HPDE6-E6E7 (cell line): ENCODE measurements at regions not wholly inside any gene's neighbourhood (a gene's known extent, or its start where the extent isn't known, plus 50 kb on each side); places are given as distances from the start of the nearest gene placed in this dataset.

Source experiments
- DNase-seq: peaks from one replicate; pipeline ENCODE4 v3.0.0; 2011; ENCODE audit warnings: missing footprints; ENCODE audit errors: extremely low spot score

- DNase-seq, result no peak
These were observed 109.9 kb upstream of the CLMP start for GRCh38 chr11:123304828-123305466.

DNA sequence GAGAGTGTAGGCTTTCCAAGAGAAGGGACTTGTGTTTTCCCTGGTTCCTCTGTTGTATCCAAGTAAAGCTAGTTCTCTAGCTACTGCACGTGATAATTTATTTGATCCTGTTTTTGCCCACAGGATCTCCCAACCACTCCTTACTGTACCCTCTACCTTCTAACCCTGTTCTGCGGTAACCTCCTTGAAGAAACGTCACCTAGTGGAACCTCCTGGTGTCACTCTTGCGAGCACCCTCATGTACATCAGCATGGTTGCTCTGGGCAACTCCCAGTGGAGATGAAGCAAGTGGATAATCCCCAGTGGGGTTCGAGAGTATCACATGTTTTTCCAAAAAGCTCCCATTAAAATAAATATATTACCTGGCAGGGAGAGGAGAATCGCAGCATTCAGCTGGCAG, 108.9 kb upstream of the CLMP start:
- DNase-seq, result no peak

- no peak for DNase-seq
These were observed 107.7 kb upstream of the CLMP start for GRCh38 chr11:123302751-123303195.

DNA sequence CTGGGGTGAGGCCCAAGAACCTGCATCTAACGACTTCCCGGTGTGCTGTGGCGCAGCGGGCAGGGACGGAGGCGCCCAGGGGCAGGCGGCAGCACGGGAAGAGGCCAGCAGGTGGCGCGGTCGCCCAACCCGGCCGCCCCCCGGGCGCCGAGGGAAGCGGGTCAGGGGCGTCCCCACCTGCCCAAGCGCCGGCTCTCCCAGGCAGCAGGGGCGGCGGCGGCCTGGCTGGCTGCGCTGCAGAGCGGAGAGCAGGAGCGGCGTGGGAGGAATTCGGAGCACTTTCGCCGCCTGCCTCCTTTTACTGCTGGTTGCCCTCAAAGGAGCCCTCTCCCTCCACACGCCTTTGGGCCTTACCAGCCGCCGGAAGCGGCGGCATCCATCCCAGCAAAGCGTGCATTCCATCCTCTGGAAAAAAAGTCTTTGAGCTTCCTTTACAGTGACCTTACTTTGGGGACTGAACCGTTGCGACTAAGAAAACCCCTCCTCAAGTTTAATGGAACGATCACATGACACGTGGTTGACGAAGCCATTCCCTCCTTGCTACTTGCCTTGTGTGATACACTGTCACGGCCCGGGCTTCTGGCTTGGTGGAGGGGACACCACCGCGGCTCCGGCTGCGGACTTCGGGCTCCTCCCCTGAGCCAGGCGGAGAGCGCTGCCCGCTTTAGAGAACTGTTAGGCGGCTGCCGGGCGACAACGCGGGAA, 106.8 kb upstream of the CLMP start:
- DNase-seq, result peak; percentile 52

- no peak for DNase-seq
These were observed 106.1 kb upstream of the CLMP start for GRCh38 chr11:123301013-123301591.

DNA sequence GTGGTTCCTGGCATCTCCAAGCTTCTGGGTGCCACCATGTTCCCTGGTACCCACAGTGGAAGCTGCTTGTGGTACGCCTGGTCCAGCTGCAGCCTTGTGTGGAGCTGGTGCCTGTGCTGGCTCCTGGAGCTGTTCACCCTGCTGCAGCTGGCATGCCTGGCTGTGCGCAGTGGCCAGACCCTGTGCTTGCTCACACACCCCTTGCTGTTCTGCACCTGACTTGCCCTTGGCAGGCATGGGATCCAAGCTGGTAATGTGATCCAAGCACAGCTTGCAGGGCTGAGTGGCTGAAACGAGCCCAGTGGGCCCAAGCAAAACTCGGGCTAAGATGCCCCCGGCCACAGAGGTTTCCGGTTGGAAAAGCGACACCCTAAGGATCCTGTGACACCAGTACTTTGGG, 104.7 kb upstream of the CLMP start:
- DNase-seq, result no peak

- no peak for DNase-seq
These were observed 103.7 kb upstream of the CLMP start for GRCh38 chr11:123298488-123299447.

GRCh38 chr11:123292647-123293046, 97.6 kb upstream of the CLMP start:
- DNase-seq, result no peak

DNA sequence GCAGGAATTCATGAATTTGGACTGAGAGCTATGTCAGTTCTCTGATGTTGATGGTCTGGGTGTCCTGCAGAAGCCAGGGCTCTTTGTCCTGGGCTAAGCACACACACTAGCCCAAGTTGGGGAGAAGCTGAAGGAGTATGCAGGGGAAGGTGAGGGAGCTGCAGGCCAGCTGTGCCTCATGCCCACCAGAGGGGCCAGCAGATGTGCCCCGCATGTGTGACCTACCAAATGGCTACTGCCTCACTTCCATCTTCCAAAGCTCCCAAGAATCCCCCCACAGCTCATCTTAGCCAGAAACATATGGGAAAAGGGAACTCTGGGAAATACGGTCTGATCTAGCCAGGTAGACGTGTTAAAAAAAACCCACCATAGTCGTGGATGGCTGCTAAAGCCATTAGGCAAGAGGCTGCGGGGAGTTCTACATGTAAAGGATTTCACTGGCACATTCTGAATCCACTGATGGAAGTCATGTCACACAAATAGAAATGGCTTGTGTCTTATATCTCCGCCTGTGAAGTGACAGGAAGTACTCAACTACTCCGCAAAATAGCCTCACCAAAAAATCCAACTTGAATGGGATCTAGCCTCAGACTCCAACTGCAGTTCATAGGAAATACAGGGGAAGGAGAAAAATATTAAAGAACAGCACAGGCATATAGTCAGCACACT, 96.3 kb upstream of the CLMP start:
- DNase-seq, result no peak

DNA sequence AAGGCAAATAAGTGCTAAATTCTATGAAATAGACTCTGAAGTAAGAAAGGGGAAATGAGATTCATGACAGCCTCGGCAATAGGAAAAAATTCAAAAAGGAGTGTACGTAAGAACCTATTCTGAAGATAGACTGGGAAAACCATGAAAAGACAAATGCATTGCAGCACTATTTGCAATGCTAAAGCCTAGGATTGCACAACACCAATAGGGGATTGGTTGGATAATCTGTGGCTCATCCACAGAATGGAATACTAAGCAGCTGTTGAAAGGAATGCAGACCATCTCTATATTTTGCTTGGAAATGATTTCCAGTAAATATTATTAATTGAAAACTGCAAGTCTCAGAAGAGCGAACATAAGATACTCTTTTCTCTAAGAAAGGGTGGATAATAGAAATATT, 91.7 kb upstream of the CLMP start:
- DNase-seq, result no peak

DNA sequence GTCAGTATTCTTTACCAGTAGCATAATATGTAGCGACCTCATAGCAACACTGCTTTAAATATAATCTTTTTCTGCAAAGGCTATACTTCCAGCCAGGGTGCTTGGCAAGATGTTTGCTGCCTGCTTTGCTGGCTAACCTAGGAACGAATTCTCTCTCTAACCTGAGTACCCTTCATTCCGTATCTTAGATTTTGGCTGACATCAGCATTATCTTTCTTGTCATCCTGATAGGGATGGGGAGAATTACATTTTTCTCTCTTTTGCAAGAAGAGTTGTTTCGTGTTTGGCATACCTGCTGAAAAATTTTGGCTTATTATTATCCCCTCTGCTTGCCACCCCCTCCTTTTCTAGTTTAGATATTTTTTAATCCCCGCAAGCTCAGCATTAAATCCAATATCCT, 91.2 kb upstream of the CLMP start:
- DNase-seq, result no peak

DNA sequence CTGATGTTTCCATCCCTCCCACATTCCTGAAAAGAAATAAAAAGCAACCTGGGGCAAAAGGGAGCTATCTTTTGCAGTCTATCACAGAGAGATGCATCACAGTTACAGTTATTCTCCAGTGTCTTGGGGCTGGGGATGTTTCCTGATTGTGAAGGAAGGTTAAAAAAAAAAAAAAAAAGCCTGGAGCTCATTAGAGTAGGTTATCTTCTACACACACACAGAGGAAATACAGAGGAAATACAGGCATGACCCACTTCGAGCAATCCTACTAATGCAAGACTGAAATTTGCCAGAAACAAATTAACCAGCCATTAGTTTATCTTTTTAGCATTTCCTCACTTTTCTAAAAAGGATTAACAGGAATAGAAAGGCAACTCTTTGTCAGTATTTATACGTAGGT, 89.4 kb upstream of the CLMP start:
- no peak for DNase-seq

GRCh38 chr11:123282597-123282996, 87.5 kb upstream of the CLMP start:
- DNase-seq, result no peak

GRCh38 chr11:123273616-123274015, 78.6 kb upstream of the CLMP start:
- no peak for DNase-seq

- peak; percentile 49 for DNase-seq
These were observed 77.5 kb upstream of the CLMP start for GRCh38 chr11:123272565-123272964.

DNA sequence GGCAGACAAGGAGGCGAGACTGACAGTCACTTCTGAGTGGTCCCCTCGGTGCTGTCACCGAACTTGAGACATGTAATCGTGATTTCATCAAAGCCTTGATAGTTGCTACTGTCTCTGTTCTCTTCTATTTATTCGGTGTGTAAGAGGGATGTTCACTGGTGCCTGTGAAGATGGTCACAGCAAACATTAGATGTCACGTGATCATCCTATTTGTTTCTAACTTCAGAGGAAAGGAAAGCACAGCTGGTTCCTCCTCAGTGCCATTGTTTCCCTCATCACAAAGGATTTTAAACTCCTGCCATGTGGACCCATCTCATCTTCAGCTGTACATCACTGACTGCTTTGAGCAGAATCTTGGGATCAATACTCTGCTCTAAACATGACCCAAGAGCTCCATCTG, 73.1 kb upstream of the CLMP start:
- no peak for DNase-seq

- DNase-seq, result no peak
These were observed 70.9 kb upstream of the CLMP start for GRCh38 chr11:123265951-123266350.

DNA sequence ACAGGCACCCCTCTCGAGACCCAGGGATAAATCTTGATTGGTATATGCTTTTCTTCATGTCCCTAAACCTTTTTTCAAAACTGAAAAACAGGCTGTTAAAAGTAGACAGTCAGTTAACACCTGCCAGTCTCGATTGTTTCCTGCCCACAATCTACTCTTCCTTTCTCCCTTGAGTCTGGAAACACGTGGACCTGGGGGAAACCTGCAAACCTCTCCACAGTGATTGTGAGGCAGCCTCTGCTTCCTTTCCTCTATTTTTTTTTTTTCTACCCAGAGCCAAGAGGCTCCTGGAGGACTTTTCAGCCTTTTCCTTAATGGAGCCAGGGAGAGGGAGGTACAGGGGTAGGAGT, 69.4 kb upstream of the CLMP start:
- DNase-seq, result no peak

GRCh38 chr11:123261345-123262106, 66.5 kb upstream of the CLMP start:
- peak; percentile 83 for DNase-seq

DNA sequence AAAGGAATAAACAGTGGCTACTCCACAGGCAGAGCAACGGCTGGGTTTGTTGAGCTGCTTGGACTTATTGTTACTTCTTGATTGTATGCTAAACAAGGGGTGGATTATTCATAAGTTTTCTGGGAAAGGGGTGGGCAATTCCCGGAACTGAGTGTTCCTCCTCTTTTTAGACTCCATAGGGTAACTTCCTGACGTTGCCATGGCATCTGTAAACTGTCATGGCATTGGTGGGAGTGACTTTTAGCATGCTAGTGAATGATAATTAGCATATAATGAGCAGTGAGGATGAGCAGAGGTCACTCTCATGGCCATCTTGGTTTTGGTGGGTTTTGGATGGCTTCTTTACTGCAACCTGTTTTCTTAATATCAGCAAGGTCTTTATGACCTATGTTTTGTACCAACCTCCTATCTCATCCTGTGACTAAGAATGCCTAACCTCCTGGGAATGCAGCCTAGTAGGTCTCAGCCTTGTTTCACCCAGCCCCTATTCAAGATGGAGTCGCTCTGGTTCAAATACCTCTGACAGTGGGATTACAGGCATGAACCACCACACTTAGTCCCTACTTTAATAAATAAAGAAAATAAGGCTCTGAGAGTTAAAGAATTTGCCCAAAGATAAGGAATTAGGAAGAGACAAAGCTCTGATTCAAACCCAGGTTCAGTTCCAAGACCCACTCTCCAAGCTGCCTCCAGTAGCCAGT, 65.6 kb upstream of the CLMP start:
- no peak for DNase-seq
